CD4-positive, alpha-beta T cell (primary cell): ENCODE measurements at regions not wholly inside any gene's neighbourhood (a gene's known extent, or its start where the extent isn't known, plus 50 kb on each side); places are given as distances from the start of the nearest gene placed in this dataset.

Experiments used
- ATAC-seq: fragments of 200-7000 bp; cut with Tn5 transposase; one replicate; pipeline ENCODE4 v1.10.0; 2022; ENCODE audit warnings: mild to moderate bottlenecking; ENCODE audit not compliant: poor library complexity
- CTCF ChIA-PET: fragments of 350-600 bp; sonication (Branson Sonifier 250); formaldehyde crosslinking; loops from one replicate; lab custom pipeline; 2021; ENCODE audit warnings: antibody characterized with exemption, inconsistent platforms; lab: Charles Lee
- POLR2A ChIA-PET: fragments of 350-600 bp; sonication (Branson Sonifier 250); formaldehyde crosslinking; loops from one replicate; lab custom pipeline; 2021; ENCODE audit warnings: antibody characterized with exemption, inconsistent platforms; lab: Charles Lee
- DNase-seq, 14 experiments: peaks; one replicate each; pipeline ENCODE4 v3.0.0-alpha.2; 2013 to 2020; ENCODE audit warnings: mixed read lengths in 2 of 14
- H3K27ac ChIP-seq, 2 donors: one replicate each; pipeline versions ENCODE4 v1.5.1 to v1.7.0; 2013; ENCODE audit warnings: low read length in 2 of 2, low read depth in 1 of 2, mild to moderate bottlenecking in 1 of 2
- H3K27me3 ChIP-seq, 2 experiments: 1 replicate in 1 of 2; 2 replicates in 1 of 2; pipeline versions ENCODE4 v1.6.1 to v1.7.0; 2013; ENCODE audit warnings: low read length in 2 of 2, control low read depth in 1 of 2, mild to moderate bottlenecking in 1 of 2, moderate library complexity in 1 of 2; ENCODE audit not compliant: insufficient read depth in 2 of 2, control insufficient read depth in 1 of 2
- H3K36me3 ChIP-seq: one replicate; pipeline ENCODE4 v1.6.1; 2013; ENCODE audit warnings: low read length, control low read depth; ENCODE audit not compliant: insufficient read depth
- H3K4me1 ChIP-seq: one replicate; pipeline ENCODE4 v1.6.1; 2013; ENCODE audit warnings: low read length, control low read depth; ENCODE audit not compliant: insufficient read depth
- H3K4me3 ChIP-seq: one replicate; pipeline ENCODE4 v1.5.1; 2013; ENCODE audit warnings: mild to moderate bottlenecking, low read length, moderate library complexity
- H3K9me3 ChIP-seq, 2 experiments: 1 replicate in 1 of 2; 2 replicates in 1 of 2; pipeline versions ENCODE4 v1.6.1 to v1.7.0; 2013; ENCODE audit warnings: low read length in 2 of 2, mild to moderate bottlenecking in 2 of 2, control low read depth in 1 of 2, moderate library complexity in 1 of 2; ENCODE audit not compliant: control insufficient read depth in 1 of 2, insufficient read depth in 1 of 2
- H3K27ac Mint-ChIP-seq: one replicate; pipeline ENCODE4 v1.8.0; 2020; ENCODE audit warnings: mixed read lengths
- H3K27me3 Mint-ChIP-seq: one replicate; pipeline ENCODE4 v1.8.0; 2021; ENCODE audit warnings: mixed read lengths
- H3K36me3 Mint-ChIP-seq: one replicate; pipeline ENCODE4 v1.8.0; 2021; ENCODE audit warnings: low read depth, mixed read lengths
- H3K4me1 Mint-ChIP-seq: one replicate; pipeline ENCODE4 v1.8.0; 2021; ENCODE audit warnings: low read depth, mixed read lengths
- H3K4me3 Mint-ChIP-seq: one replicate; pipeline ENCODE4 v1.8.0; 2020; ENCODE audit warnings: mild to moderate bottlenecking, mixed read lengths
- H3K9me3 Mint-ChIP-seq: one replicate; pipeline ENCODE4 v1.8.0; 2020; ENCODE audit warnings: mixed read lengths
- intact Hi-C, 2 experiments: fragments of 100-400 bp; cut with DNase I in 1 of 2; cut with micrococcal nuclease in 1 of 2; formaldehyde crosslinking; loops; one replicate each; pipeline versions ENCODE4 v1.15.1 to v1.9.0; 2023 to 2025; cut with DNase I, micrococcal nuclease
- TF ChIP-seq, protein P1 (sequence below): fragments of 200-600 bp; IDR thresholded peaks from one replicate; pipeline ENCODE4 v1.8.0; 2022; ENCODE audit warnings: antibody characterized with exemption, mild to moderate bottlenecking

DNA sequence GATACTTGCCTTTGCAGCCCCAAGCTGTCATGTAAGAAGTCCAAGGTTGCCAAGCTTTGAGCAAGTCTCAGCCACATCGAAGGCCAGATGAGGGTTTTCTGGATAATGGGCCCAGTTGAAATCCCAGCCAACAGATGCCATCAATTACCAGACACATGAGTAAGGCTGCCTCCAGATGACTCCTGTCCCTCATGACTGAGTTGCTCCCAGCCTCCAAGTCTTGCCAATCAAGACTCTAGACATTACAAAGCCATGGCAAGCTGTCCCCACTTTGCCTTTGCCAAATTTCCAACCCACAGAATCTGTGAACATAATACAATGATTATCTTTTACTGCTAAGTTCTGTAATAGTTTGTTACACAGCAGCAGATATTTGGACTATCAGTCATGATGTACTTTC, 76.8 kb upstream of the ARMC2 start:
- POLR2A ChIA-PET: no interaction called here
- TF ChIP-seq, protein P1, sequence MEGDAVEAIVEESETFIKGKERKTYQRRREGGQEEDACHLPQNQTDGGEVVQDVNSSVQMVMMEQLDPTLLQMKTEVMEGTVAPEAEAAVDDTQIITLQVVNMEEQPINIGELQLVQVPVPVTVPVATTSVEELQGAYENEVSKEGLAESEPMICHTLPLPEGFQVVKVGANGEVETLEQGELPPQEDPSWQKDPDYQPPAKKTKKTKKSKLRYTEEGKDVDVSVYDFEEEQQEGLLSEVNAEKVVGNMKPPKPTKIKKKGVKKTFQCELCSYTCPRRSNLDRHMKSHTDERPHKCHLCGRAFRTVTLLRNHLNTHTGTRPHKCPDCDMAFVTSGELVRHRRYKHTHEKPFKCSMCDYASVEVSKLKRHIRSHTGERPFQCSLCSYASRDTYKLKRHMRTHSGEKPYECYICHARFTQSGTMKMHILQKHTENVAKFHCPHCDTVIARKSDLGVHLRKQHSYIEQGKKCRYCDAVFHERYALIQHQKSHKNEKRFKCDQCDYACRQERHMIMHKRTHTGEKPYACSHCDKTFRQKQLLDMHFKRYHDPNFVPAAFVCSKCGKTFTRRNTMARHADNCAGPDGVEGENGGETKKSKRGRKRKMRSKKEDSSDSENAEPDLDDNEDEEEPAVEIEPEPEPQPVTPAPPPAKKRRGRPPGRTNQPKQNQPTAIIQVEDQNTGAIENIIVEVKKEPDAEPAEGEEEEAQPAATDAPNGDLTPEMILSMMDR: no peak
- H3K4me1 Mint-ChIP-seq: peaks cover 7% of the 10 kb centered on the region
- H3K27ac ChIP-seq: no peak overlapping the region
- H3K4me1 ChIP-seq: no peaks in the 10 kb centered on the region
- ATAC-seq (no peak), DNase-seq (no peak)
- H3K36me3 ChIP-seq: no peaks in the 10 kb centered on the region
- H3K4me3 ChIP-seq: no peak overlapping the region
- H3K27ac Mint-ChIP-seq: no peak overlapping the region
- CTCF ChIA-PET: no interaction called here
- H3K36me3 Mint-ChIP-seq: no peaks in the 10 kb centered on the region
- peaks cover 7% of the 10 kb centered on the region for H3K27me3 Mint-ChIP-seq
- H3K9me3 Mint-ChIP-seq: no peaks in the 10 kb centered on the region
- no peaks in the 10 kb centered on the region for H3K9me3 ChIP-seq
- no peaks in the 10 kb centered on the region for H3K27me3 ChIP-seq
- no peak overlapping the region for H3K4me3 Mint-ChIP-seq
- intact Hi-C loops: no loop called here

DNA sequence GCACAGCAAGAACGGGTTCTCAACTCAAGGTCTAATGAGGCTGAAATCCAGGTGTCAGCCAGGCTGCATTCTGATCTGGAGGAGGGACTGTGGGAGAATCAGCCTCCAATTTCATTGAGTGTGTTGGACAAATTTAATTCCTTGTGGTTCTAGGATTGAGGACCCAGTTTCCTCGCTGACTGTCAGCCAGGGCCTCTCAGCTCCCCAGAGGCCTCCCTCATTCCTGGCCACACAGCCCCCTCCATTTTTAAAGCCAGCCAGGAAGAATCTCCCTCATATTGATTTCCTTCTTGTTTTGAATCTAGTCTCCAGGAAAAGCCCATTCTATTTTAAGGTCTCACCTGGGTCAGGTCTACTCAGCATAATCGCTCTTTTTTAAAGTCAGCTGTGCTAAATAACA, 73.7 kb upstream of the ARMC2 start:
- ATAC-seq: no peak
- no peak overlapping the region for H3K27ac Mint-ChIP-seq
- intact Hi-C loops: no loop called here
- H3K4me3 ChIP-seq: no peak overlapping the region
- H3K27ac ChIP-seq: no peak overlapping the region
- ChIA-PET CTCF (no interaction called here), POLR2A (no interaction called here)
- TF ChIP-seq, protein P1: no peak
- H3K9me3 Mint-ChIP-seq: no peaks in the 10 kb centered on the region
- no peaks in the 10 kb centered on the region for H3K36me3 Mint-ChIP-seq
- H3K9me3 ChIP-seq: no peaks in the 10 kb centered on the region
- no peaks in the 10 kb centered on the region for H3K4me1 ChIP-seq
- no peaks in the 10 kb centered on the region for H3K27me3 ChIP-seq
- DNase-seq: no peak
- H3K36me3 ChIP-seq: no peaks in the 10 kb centered on the region
- no peak overlapping the region for H3K4me3 Mint-ChIP-seq
- no peaks in the 10 kb centered on the region for H3K4me1 Mint-ChIP-seq
- H3K27me3 Mint-ChIP-seq: peaks cover 7% of the 10 kb centered on the region

DNA sequence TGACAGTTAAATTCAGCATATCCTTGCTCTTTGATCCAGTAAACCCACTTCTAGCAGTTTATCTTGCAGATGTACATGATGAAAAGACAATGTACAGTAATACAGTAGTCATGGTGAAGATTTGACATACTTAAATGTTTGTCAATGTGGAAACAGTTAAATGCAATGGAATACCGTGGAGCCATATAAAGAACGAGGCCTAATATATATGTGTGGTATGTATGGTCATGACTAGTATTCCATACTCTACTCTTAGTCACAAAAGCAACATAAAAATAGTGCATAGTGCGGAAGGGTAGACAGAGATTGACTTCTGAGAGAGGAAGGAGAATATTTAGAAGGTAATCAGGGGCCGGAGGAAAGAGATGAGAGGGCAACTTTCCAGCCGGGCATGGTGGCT, 70.7 kb upstream of the ARMC2 start:
- POLR2A ChIA-PET: no interaction called here
- Mint-ChIP-seq H3K27me3 (no peaks in the 10 kb centered on the region), H3K27ac (no peak overlapping the region)

More for the DNA sequence above, 70.7 kb upstream of the ARMC2 start:
- Mint-ChIP-seq H3K4me1 (peaks cover 10% of the 10 kb centered on the region), H3K36me3 (no peaks in the 10 kb centered on the region), H3K4me3 (no peak overlapping the region), H3K9me3 (no peaks in the 10 kb centered on the region)
- Histone ChIP-seq H3K27me3 (no peaks in the 10 kb centered on the region), H3K4me1 (peaks cover 10% of the 10 kb centered on the region), H3K9me3 (no peaks in the 10 kb centered on the region), H3K4me3 (no peak overlapping the region), H3K36me3 (no peaks in the 10 kb centered on the region), H3K27ac (no peak overlapping the region)
- ATAC-seq (no peak), DNase-seq (no peak)
- CTCF ChIA-PET: no interaction called here
- TF ChIP-seq, protein P1: no peak
- intact Hi-C loops: no loop called here
